ENCODE measurements at regions not wholly inside any gene's neighbourhood (a gene's known extent, or its start where the extent isn't known, plus 50 kb on each side); places are given as distances from the start of the nearest gene placed in this dataset.
A peak's percentile ranks its signal among the peaks of the same experiment; 100 is the strongest.

DNA sequence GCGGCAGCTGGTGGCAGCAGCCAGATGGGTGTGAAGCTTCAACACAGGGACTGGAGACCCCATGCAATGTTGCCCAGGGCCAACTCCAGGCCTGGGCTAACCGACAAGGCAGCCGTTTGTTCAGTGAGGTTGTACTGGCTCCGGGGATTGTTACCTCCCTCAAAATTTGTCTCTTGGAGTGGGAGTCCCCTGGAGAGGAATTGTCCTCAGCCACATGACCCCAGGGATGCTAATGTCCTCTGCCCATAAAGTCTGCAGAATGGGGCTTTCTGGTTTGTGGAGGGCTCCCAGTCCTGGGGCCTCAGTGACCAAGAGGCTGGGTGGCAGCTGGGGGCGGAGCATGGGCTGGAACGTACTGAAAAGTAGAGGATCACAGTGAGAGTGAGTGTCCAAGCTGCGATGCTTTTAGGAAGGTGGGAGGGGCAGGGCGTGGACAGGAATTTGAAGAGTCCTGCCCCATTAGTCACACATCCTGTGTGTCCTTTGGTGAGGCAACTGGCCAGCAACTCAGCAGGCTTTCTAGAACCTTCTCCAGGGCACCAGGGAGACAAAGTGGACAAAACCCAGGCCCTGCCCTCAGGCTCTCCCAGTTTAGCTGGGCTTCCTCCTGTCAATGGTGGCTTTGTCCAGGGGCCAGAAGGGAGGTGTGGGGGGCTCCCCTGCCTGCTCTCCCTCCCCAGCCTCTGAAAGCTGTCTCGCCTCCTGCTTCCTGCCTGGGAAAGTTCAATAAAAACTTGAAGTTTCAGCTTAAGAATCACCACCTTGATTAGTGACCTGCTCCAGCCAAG lies 114.0 kb downstream of the NSG2 start:
- H3K4me3 Mint-ChIP-seq: no peak overlapping the region
- TF ChIP-seq CTCF (IDR thresholded peaks at IDR 0.05; ENCODE audit: unreplicated experiment): no peak
- H3K9me3 Mint-ChIP-seq: peaks cover 21% of the 10 kb centered on the region
- H3K27me3 Mint-ChIP-seq (ENCODE audit: low read depth): peaks cover 6% of the 10 kb centered on the region
- peak in 1 of 2 experiments; percentile 30 for DNase-seq (ENCODE audit: low spot score in 2 of 2, unreplicated experiment in 2 of 2)
- no peak overlapping the region for H3K27ac Mint-ChIP-seq
- peaks cover 4% of the 10 kb centered on the region for H3K4me1 Mint-ChIP-seq
- H3K36me3 Mint-ChIP-seq: peaks cover 3% of the 10 kb centered on the region

GRCh38 chr5:174165406-174165805 lies 119.9 kb downstream of the NSG2 start:
- Mint-ChIP-seq H3K27me3 (ENCODE audit: low read depth) (peaks cover 12% of the 10 kb centered on the region), H3K27ac (no peak overlapping the region), H3K4me3 (no peak overlapping the region), H3K36me3 (no peaks in the 10 kb centered on the region), H3K4me1 (no peaks in the 10 kb centered on the region), H3K9me3 (peaks cover 3% of the 10 kb centered on the region)
- TF ChIP-seq CTCF (IDR thresholded peaks at IDR 0.05; ENCODE audit: unreplicated experiment): no peak
- DNase-seq (ENCODE audit: low spot score in 2 of 2, unreplicated experiment in 2 of 2): peak in 1 of 2 experiments; percentile 21

GRCh38 chr5:174166231-174167079 lies 120.9 kb downstream of the NSG2 start:
- no peaks in the 10 kb centered on the region for H3K4me1 Mint-ChIP-seq
- no peaks in the 10 kb centered on the region for H3K36me3 Mint-ChIP-seq
- H3K4me3 Mint-ChIP-seq: no peak overlapping the region
- H3K27me3 Mint-ChIP-seq (ENCODE audit: low read depth): peaks cover 17% of the 10 kb centered on the region
- DNase-seq (ENCODE audit: low spot score in 2 of 2, unreplicated experiment in 2 of 2): peak in 1 of 2 experiments; percentile 24
- no peak overlapping the region for H3K27ac Mint-ChIP-seq
- no peak for TF ChIP-seq CTCF (IDR thresholded peaks at IDR 0.05; ENCODE audit: unreplicated experiment)
- H3K9me3 Mint-ChIP-seq: peaks cover 3% of the 10 kb centered on the region

GRCh38 chr5:174167080-174167910 lies 121.8 kb downstream of the NSG2 start:
- peaks cover 20% of the 10 kb centered on the region for H3K27me3 Mint-ChIP-seq (ENCODE audit: low read depth)
- no peak for TF ChIP-seq CTCF (IDR thresholded peaks at IDR 0.05; ENCODE audit: unreplicated experiment)
- H3K36me3 Mint-ChIP-seq: no peaks in the 10 kb centered on the region
- no peaks in the 10 kb centered on the region for H3K4me1 Mint-ChIP-seq
- H3K27ac Mint-ChIP-seq: no peak overlapping the region
- no peak overlapping the region for H3K4me3 Mint-ChIP-seq
- peaks cover 3% of the 10 kb centered on the region for H3K9me3 Mint-ChIP-seq
- peak in 1 of 2 experiments; percentile 10 for DNase-seq (ENCODE audit: low spot score in 2 of 2, unreplicated experiment in 2 of 2)

- no peak overlapping the region for H3K27ac Mint-ChIP-seq
- no peak overlapping the region for H3K4me3 Mint-ChIP-seq
- H3K4me1 Mint-ChIP-seq: no peaks in the 10 kb centered on the region
- peaks cover 24% of the 10 kb centered on the region for H3K27me3 Mint-ChIP-seq (ENCODE audit: low read depth)
- no peaks in the 10 kb centered on the region for H3K36me3 Mint-ChIP-seq
- DNase-seq (ENCODE audit: low spot score in 2 of 2, unreplicated experiment in 2 of 2): no peak
- H3K9me3 Mint-ChIP-seq: peaks cover 3% of the 10 kb centered on the region
- TF ChIP-seq CTCF (IDR thresholded peaks at IDR 0.05; ENCODE audit: unreplicated experiment): no peak
These were observed 126.6 kb downstream of the NSG2 start for GRCh38 chr5:174172152-174172551.
